ENCODE measurements at regions not wholly inside any gene's neighbourhood (a gene's known extent, or its start where the extent isn't known, plus 50 kb on each side); places are given as distances from the start of the nearest gene placed in this dataset.

DNA sequence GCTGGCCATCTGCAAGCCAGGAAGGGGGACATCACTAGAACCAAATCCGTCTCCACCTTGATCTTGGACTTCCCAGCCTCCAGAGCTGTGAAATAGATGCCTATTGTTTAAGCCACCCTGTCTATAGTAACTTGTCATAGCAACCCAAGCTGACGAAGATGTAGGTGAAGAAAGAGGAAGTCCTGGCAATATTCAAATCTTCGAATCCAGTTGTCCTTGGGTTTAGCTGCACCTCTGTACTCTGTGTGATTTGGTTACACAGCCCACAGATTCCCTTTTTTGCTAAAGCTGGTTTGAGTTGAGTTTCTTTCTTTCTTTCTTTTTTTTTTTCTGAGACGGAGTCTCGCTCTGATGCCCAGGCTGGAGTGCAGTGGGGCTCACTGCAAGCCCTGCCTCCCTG, 68.0 kb upstream of the XCR1 start:
- no peak for TF ChIP-seq ZNF174 (tag by site-specific recombination; IDR thresholded peaks at IDR 0.05)
- no peak for TF ChIP-seq HOXA7 (CRISPR knock-in tag; IDR thresholded peaks at IDR 0.05; ENCODE audit: borderline replicate concordance)
- no peak for TF ChIP-seq TCF7L2 (IDR thresholded peaks at IDR 0.05; ENCODE audit: borderline replicate concordance, low read depth, low read length)
- TF ChIP-seq, protein P1, sequence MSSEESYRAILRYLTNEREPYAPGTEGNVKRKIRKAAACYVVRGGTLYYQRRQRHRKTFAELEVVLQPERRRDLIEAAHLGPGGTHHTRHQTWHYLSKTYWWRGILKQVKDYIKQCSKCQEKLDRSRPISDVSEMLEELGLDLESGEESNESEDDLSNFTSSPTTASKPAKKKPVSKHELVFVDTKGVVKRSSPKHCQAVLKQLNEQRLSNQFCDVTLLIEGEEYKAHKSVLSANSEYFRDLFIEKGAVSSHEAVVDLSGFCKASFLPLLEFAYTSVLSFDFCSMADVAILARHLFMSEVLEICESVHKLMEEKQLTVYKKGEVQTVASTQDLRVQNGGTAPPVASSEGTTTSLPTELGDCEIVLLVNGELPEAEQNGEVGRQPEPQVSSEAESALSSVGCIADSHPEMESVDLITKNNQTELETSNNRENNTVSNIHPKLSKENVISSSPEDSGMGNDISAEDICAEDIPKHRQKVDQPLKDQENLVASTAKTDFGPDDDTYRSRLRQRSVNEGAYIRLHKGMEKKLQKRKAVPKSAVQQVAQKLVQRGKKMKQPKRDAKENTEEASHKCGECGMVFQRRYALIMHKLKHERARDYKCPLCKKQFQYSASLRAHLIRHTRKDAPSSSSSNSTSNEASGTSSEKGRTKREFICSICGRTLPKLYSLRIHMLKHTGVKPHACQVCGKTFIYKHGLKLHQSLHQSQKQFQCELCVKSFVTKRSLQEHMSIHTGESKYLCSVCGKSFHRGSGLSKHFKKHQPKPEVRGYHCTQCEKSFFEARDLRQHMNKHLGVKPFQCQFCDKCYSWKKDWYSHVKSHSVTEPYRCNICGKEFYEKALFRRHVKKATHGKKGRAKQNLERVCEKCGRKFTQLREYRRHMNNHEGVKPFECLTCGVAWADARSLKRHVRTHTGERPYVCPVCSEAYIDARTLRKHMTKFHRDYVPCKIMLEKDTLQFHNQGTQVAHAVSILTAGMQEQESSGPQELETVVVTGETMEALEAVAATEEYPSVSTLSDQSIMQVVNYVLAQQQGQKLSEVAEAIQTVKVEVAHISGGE (tag by site-specific recombination; conservative IDR thresholded peaks at IDR 0.05; ENCODE audit: low read depth) = no peak
- TF ChIP-seq, protein P2, sequence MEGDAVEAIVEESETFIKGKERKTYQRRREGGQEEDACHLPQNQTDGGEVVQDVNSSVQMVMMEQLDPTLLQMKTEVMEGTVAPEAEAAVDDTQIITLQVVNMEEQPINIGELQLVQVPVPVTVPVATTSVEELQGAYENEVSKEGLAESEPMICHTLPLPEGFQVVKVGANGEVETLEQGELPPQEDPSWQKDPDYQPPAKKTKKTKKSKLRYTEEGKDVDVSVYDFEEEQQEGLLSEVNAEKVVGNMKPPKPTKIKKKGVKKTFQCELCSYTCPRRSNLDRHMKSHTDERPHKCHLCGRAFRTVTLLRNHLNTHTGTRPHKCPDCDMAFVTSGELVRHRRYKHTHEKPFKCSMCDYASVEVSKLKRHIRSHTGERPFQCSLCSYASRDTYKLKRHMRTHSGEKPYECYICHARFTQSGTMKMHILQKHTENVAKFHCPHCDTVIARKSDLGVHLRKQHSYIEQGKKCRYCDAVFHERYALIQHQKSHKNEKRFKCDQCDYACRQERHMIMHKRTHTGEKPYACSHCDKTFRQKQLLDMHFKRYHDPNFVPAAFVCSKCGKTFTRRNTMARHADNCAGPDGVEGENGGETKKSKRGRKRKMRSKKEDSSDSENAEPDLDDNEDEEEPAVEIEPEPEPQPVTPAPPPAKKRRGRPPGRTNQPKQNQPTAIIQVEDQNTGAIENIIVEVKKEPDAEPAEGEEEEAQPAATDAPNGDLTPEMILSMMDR (tag by site-specific recombination; IDR thresholded peaks at IDR 0.05) = no peak
- TF ChIP-seq ZNF302 (tag by site-specific recombination; IDR thresholded peaks at IDR 0.05; ENCODE audit: low read depth) = no peak
- TF ChIP-seq, protein P3, sequence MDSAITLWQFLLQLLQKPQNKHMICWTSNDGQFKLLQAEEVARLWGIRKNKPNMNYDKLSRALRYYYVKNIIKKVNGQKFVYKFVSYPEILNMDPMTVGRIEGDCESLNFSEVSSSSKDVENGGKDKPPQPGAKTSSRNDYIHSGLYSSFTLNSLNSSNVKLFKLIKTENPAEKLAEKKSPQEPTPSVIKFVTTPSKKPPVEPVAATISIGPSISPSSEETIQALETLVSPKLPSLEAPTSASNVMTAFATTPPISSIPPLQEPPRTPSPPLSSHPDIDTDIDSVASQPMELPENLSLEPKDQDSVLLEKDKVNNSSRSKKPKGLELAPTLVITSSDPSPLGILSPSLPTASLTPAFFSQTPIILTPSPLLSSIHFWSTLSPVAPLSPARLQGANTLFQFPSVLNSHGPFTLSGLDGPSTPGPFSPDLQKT (IDR thresholded peaks at IDR 0.05; ENCODE audit: borderline replicate concordance, low read depth, low read length) = no peak
- TF ChIP-seq ZNF596 (tag by site-specific recombination; IDR thresholded peaks at IDR 0.05) = no peak
- no peak for TF ChIP-seq TRIM28 (IDR thresholded peaks at IDR 0.05; ENCODE audit: borderline replicate concordance, low read length)
- TF ChIP-seq ZFP3 (tag by site-specific recombination; IDR thresholded peaks at IDR 0.05; ENCODE audit: low read depth) = no peak

All from HEK293 (cell line).